ENCODE measurements at regions not wholly inside any gene's neighbourhood (a gene's known extent, or its start where the extent isn't known, plus 50 kb on each side); places are given as distances from the start of the nearest gene placed in this dataset.

GRCh38 chr1:4530166-4530785 lies 124.1 kb upstream of the AJAP1 start:
- no peak overlapping the region for H3K4me3 Mint-ChIP-seq
- H3K9me3 Mint-ChIP-seq: peaks cover 73% of the 10 kb centered on the region
- no peak for DNase-seq
- no peak overlapping the region for H3K27ac Mint-ChIP-seq
- no peaks in the 10 kb centered on the region for H3K36me3 Mint-ChIP-seq (ENCODE audit: low read depth)
- H3K4me1 Mint-ChIP-seq (ENCODE audit: low read depth): no peaks in the 10 kb centered on the region
- no peaks in the 10 kb centered on the region for H3K27me3 Mint-ChIP-seq (ENCODE audit: insufficient read depth)
- TF ChIP-seq CTCF (IDR thresholded peaks at IDR 0.05): no peak

- Mint-ChIP-seq H3K4me1 (ENCODE audit: low read depth) (no peaks in the 10 kb centered on the region), H3K27me3 (ENCODE audit: insufficient read depth) (no peaks in the 10 kb centered on the region), H3K4me3 (no peak overlapping the region), H3K36me3 (ENCODE audit: low read depth) (no peaks in the 10 kb centered on the region), H3K27ac (no peak overlapping the region), H3K9me3 (peaks cover 60% of the 10 kb centered on the region)
- TF ChIP-seq CTCF (IDR thresholded peaks at IDR 0.05): no peak
- DNase-seq: no peak
These were observed 122.6 kb upstream of the AJAP1 start for GRCh38 chr1:4531842-4532241.

GRCh38 chr1:4532656-4533055 lies 121.8 kb upstream of the AJAP1 start:
- no peaks in the 10 kb centered on the region for H3K27me3 Mint-ChIP-seq (ENCODE audit: insufficient read depth)
- no peaks in the 10 kb centered on the region for H3K4me1 Mint-ChIP-seq (ENCODE audit: low read depth)
- H3K36me3 Mint-ChIP-seq (ENCODE audit: low read depth): no peaks in the 10 kb centered on the region
- H3K27ac Mint-ChIP-seq: no peak overlapping the region
- H3K9me3 Mint-ChIP-seq: peaks cover 54% of the 10 kb centered on the region
- no peak for DNase-seq
- TF ChIP-seq CTCF (IDR thresholded peaks at IDR 0.05): no peak
- H3K4me3 Mint-ChIP-seq: no peak overlapping the region

GRCh38 chr1:4546911-4547310 lies 107.5 kb upstream of the AJAP1 start:
- Mint-ChIP-seq H3K27ac (no peak overlapping the region), H3K36me3 (ENCODE audit: low read depth) (peaks cover 5% of the 10 kb centered on the region; the same call in 1 of the 2 replicates), H3K4me3 (no peak overlapping the region), H3K4me1 (ENCODE audit: low read depth) (no peaks in the 10 kb centered on the region), H3K27me3 (ENCODE audit: insufficient read depth) (peaks cover 1% of the 10 kb centered on the region; the same call in 1 of the 2 replicates), H3K9me3 (peaks cover 54% of the 10 kb centered on the region)
- no peak for DNase-seq
- no peak for TF ChIP-seq CTCF (IDR thresholded peaks at IDR 0.05)

- peaks cover 58% of the 10 kb centered on the region for H3K9me3 Mint-ChIP-seq
- no peaks in the 10 kb centered on the region for H3K4me1 Mint-ChIP-seq (ENCODE audit: low read depth)
- no peak for TF ChIP-seq CTCF (IDR thresholded peaks at IDR 0.05)
- DNase-seq: no peak
- H3K27ac Mint-ChIP-seq: no peak overlapping the region
- no peak overlapping the region for H3K4me3 Mint-ChIP-seq
- no peaks in the 10 kb centered on the region for H3K27me3 Mint-ChIP-seq (ENCODE audit: insufficient read depth)
- H3K36me3 Mint-ChIP-seq (ENCODE audit: low read depth): peaks cover 14% of the 10 kb centered on the region
These were observed 104.5 kb upstream of the AJAP1 start for GRCh38 chr1:4549930-4550329.

GRCh38 chr1:4550941-4551340 lies 103.5 kb upstream of the AJAP1 start:
- H3K4me3 Mint-ChIP-seq: no peak overlapping the region
- no peak for DNase-seq
- TF ChIP-seq CTCF (IDR thresholded peaks at IDR 0.05): no peak
- H3K9me3 Mint-ChIP-seq: peaks cover 63% of the 10 kb centered on the region
- no peaks in the 10 kb centered on the region for H3K4me1 Mint-ChIP-seq (ENCODE audit: low read depth)
- H3K27ac Mint-ChIP-seq: no peak overlapping the region
- H3K27me3 Mint-ChIP-seq (ENCODE audit: insufficient read depth): no peaks in the 10 kb centered on the region
- peaks cover 14% of the 10 kb centered on the region for H3K36me3 Mint-ChIP-seq (ENCODE audit: low read depth)
